H1 (cell line): ENCODE measurements at regions not wholly inside any gene's neighbourhood (a gene's known extent, or its start where the extent isn't known, plus 50 kb on each side); places are given as distances from the start of the nearest gene placed in this dataset.
A peak's percentile ranks its signal among the peaks of the same experiment; 100 is the strongest.

ENCODE experiments used
- CTCF ChIA-PET: fragments of 300-600 bp; sonication (Branson Sonifier 250); formaldehyde crosslinking; loops from one replicate; lab custom pipeline; 2021; ENCODE audit not compliant: partially characterized antibody; lab: Charles Lee
- POLR2A ChIA-PET: fragments of 300-600 bp; sonication (Branson Sonifier 250); formaldehyde crosslinking; loops from one replicate; lab custom pipeline; 2021; ENCODE audit warnings: inconsistent platforms; ENCODE audit not compliant: partially characterized antibody; lab: Charles Lee
- DNase-seq, 2 experiments: peaks; one replicate each; pipeline versions ENCODE4 v3.0.0 to v3.0.0-alpha.2; 2010 to 2022; ENCODE audit warnings: low spot score in 2 of 2, low read depth in 1 of 2, mixed read lengths in 1 of 2
- FAIRE-seq: peaks from 2 replicates; lab custom pipeline; 2011; peaks lifted over from hg19 to GRCh38; lab: Jason Lieb, UNC
- H2AFZ ChIP-seq: 2 replicates; pipeline ENCODE4 v1.8.1; 2012; ENCODE audit warnings: low read length, inconsistent platforms
- H2AK5ac ChIP-seq: 2 replicates; pipeline ENCODE4 v1.6.1; 2013; ENCODE audit warnings: low read depth, low read length
- H2BK120ac ChIP-seq: replicated peaks from 2 replicates; pipeline ENCODE3; 2013; ENCODE audit warnings: low read depth, low read length, inconsistent platforms
- H2BK12ac ChIP-seq: 2 replicates; pipeline ENCODE4 v1.6.1; 2013; ENCODE audit warnings: low read depth, low read length
- H2BK15ac ChIP-seq: 2 replicates; pipeline ENCODE4 v1.6.1; 2013; ENCODE audit warnings: low read length
- H2BK20ac ChIP-seq: 2 replicates; pipeline ENCODE4 v1.6.1; 2013; ENCODE audit warnings: low read length
- H2BK5ac ChIP-seq: 2 replicates; pipeline ENCODE4 v1.6.1; 2013; ENCODE audit warnings: low read depth, low read length
- H3K14ac ChIP-seq: 2 replicates; pipeline ENCODE4 v1.6.1; 2013; ENCODE audit warnings: inconsistent platforms; ENCODE audit not compliant: insufficient read length
- H3K18ac ChIP-seq: 2 replicates; pipeline ENCODE4 v1.6.1; 2013; ENCODE audit warnings: low read length; ENCODE audit errors: extremely low read depth
- H3K23ac ChIP-seq: 2 replicates; pipeline ENCODE4 v1.6.1; 2013; ENCODE audit warnings: inconsistent platforms; ENCODE audit not compliant: insufficient read length
- H3K23me2 ChIP-seq: 2 replicates; pipeline ENCODE4 v1.6.1; 2013; ENCODE audit warnings: low read depth, low read length
- H3K27ac ChIP-seq: 2 replicates; pipeline ENCODE4 v1.6.1; 2011; ENCODE audit warnings: low read depth, low read length, inconsistent platforms
- H3K27me3 ChIP-seq, 4 experiments: replicated peaks in 1 of 4; 1 replicate in 1 of 4; 2 replicates in 3 of 4; pipeline versions ENCODE4 v1.6.1 to v1.8.1; 2011 to 2013; ENCODE audit warnings: low read length in 3 of 4, mild to moderate bottlenecking in 3 of 4, inconsistent platforms in 2 of 4, mixed read lengths in 2 of 4, moderate library complexity in 1 of 4; ENCODE audit not compliant: control insufficient read depth in 3 of 4, insufficient read depth in 3 of 4; ENCODE audit errors: extremely low read depth in 1 of 4
- H3K36me3 ChIP-seq, 4 experiments: 2 replicates each; pipeline versions ENCODE4 v1.6.1 to v1.8.1; 2011 to 2013; ENCODE audit warnings: mild to moderate bottlenecking in 4 of 4, low read length in 3 of 4, moderate library complexity in 2 of 4, control low read depth in 1 of 4, inconsistent platforms in 1 of 4; ENCODE audit not compliant: insufficient read depth in 4 of 4, control insufficient read depth in 2 of 4
- H3K4ac ChIP-seq: replicated peaks from 2 replicates; pipeline ENCODE3; 2013; ENCODE audit warnings: low read length, low read depth, mixed read lengths, inconsistent platforms; ENCODE audit not compliant: insufficient read length
- H3K4me1 ChIP-seq, 4 experiments: replicated peaks in 1 of 4; 1 replicate in 1 of 4; 2 replicates in 3 of 4; pipeline versions ENCODE4 v1.6.1 to v1.8.1; 2011 to 2013; ENCODE audit warnings: low read length in 3 of 4, inconsistent platforms in 2 of 4, mixed read lengths in 1 of 4; ENCODE audit not compliant: insufficient read depth in 4 of 4, control insufficient read depth in 3 of 4
- H3K4me2 ChIP-seq, 2 experiments: 2 replicates each; pipeline versions ENCODE4 v1.6.1 to v1.8.1; 2011 to 2013; ENCODE audit warnings: low read depth in 2 of 2, low read length in 2 of 2, control low read depth in 1 of 2, inconsistent platforms in 1 of 2, mild to moderate bottlenecking in 1 of 2; ENCODE audit not compliant: insufficient read depth in 1 of 2
- H3K4me3 ChIP-seq, 4 experiments: fragments of 200-600, 300-600 bp in 1 of 4; sonication (generic), shearing (Covaris generic), sonication (Bioruptor Twin) in 1 of 4; 2 replicates each; pipeline versions ENCODE4 v1.5.1 to v1.8.1; 2011 to 2016; ENCODE audit warnings: low read length in 4 of 4, low read depth in 3 of 4, control low read depth in 2 of 4, inconsistent platforms in 2 of 4, mild to moderate bottlenecking in 2 of 4, mixed read lengths in 1 of 4, moderate library complexity in 1 of 4; ENCODE audit not compliant: insufficient read depth in 2 of 4; ENCODE audit errors: extremely low read depth in 1 of 4
- H3K56ac ChIP-seq: replicated peaks from 2 replicates; pipeline ENCODE3; 2013; ENCODE audit warnings: low read depth, mild to moderate bottlenecking, mixed read lengths, low read length, inconsistent platforms; ENCODE audit not compliant: insufficient read length
- H3K79me1 ChIP-seq: 2 replicates; pipeline ENCODE4 v1.6.1; 2013; ENCODE audit warnings: low read depth, low read length, control low read depth
- H3K79me2 ChIP-seq, 2 experiments: 2 replicates each; pipeline versions ENCODE4 v1.6.1 to v1.8.1; 2012 to 2013; ENCODE audit warnings: low read length in 2 of 2, mild to moderate bottlenecking in 2 of 2, inconsistent platforms in 1 of 2; ENCODE audit not compliant: insufficient read depth in 2 of 2, control insufficient read depth in 1 of 2
- H3K9ac ChIP-seq, 4 experiments: replicated peaks in 1 of 4; 1 replicate in 1 of 4; 2 replicates in 3 of 4; pipeline versions ENCODE4 v1.6.1 to v1.8.1; 2011 to 2013; ENCODE audit warnings: low read depth in 3 of 4, low read length in 3 of 4, control low read depth in 2 of 4, mild to moderate bottlenecking in 2 of 4, moderate library complexity in 2 of 4, inconsistent platforms in 1 of 4; ENCODE audit errors: extremely low read depth in 1 of 4
- H3K9me3 ChIP-seq, 2 experiments: 2 replicates each; pipeline versions ENCODE4 v1.6.1 to v1.8.1; 2012 to 2013; ENCODE audit warnings: mild to moderate bottlenecking in 2 of 2, moderate library complexity in 2 of 2, control low read depth in 1 of 2, inconsistent platforms in 1 of 2, low read depth in 1 of 2, low read length in 1 of 2, mixed read lengths in 1 of 2; ENCODE audit not compliant: insufficient read depth in 2 of 2
- H4K20me1 ChIP-seq, 2 experiments: replicated peaks in 1 of 2; 2 replicates each; pipeline versions ENCODE3 to v1.8.1; 2011 to 2013; ENCODE audit warnings: inconsistent platforms in 2 of 2, low read length in 2 of 2, mild to moderate bottlenecking in 1 of 2; ENCODE audit not compliant: insufficient read depth in 2 of 2, control insufficient read depth in 1 of 2
- H4K5ac ChIP-seq: 2 replicates; pipeline ENCODE4 v1.6.1; 2013; ENCODE audit warnings: low read length, low read depth, mixed read lengths, inconsistent platforms; ENCODE audit not compliant: insufficient read length
- H4K8ac ChIP-seq: 2 replicates; pipeline ENCODE4 v1.8.0; 2013; ENCODE audit warnings: mild to moderate bottlenecking, moderate library complexity, low read length, inconsistent platforms; ENCODE audit not compliant: insufficient read depth; ENCODE audit errors: extremely low read depth
- H4K91ac ChIP-seq: replicated peaks from 2 replicates; pipeline ENCODE3; 2013; ENCODE audit warnings: low read length, mixed read lengths, inconsistent platforms; ENCODE audit not compliant: insufficient read length
- ATF2 ChIP-seq: IDR thresholded peaks from 2 replicates; pipeline ENCODE4 v1.6.1; 2012; ENCODE audit warnings: low read length, inconsistent platforms
- BACH1 ChIP-seq: IDR thresholded peaks from 2 replicates; pipeline ENCODE4 v1.6.1; 2012; ENCODE audit warnings: low read length, improper control_type of control experiment
- BCL11A ChIP-seq, 2 experiments: IDR thresholded peaks; one replicate each; pipeline ENCODE4 v1.6.1; 2011; ENCODE audit warnings: low read depth in 2 of 2, low read length in 2 of 2, mild to moderate bottlenecking in 2 of 2
- CTBP2 ChIP-seq: IDR thresholded peaks from 2 replicates; pipeline ENCODE4 v1.7.0; 2011; ENCODE audit warnings: borderline replicate concordance, mild to moderate bottlenecking, moderate library complexity, mixed read lengths, low read length; ENCODE audit not compliant: insufficient read depth, insufficient read length
- CTCF ChIP-seq, 3 experiments: IDR thresholded peaks; 1 replicate in 2 of 3; 2 replicates in 1 of 3; pipeline versions ENCODE4 v1.5.1 to v1.6.1; 2011; ENCODE audit warnings: low read length in 3 of 3, mild to moderate bottlenecking in 3 of 3, inconsistent platforms in 2 of 3, low read depth in 1 of 3, moderate library complexity in 1 of 3; ENCODE audit not compliant: insufficient read depth in 1 of 3; ENCODE audit errors: control extremely low read depth in 1 of 3
- KDM5A ChIP-seq: fragments of 200-600 bp; IDR thresholded peaks from 2 replicates; pipeline ENCODE4 v1.7.1; 2012; ENCODE audit warnings: mild to moderate bottlenecking, low read length, inconsistent platforms, mixed read lengths
- SIRT6 ChIP-seq: IDR thresholded peaks from one replicate; pipeline ENCODE4 v1.7.1; 2012; ENCODE audit warnings: low read length, inconsistent platforms
- SP1 ChIP-seq: IDR thresholded peaks from 2 replicates; pipeline ENCODE4 v1.6.1; 2011; ENCODE audit warnings: low read depth, low read length
- TAF7 ChIP-seq: optimal IDR thresholded peaks from 2 replicates; pipeline ENCODE3; 2011; ENCODE audit warnings: low read depth, mild to moderate bottlenecking, inconsistent platforms, low read length, moderate library complexity, borderline replicate concordance
- YY1 ChIP-seq: IDR thresholded peaks from 2 replicates; pipeline ENCODE4 v1.6.1; 2011; ENCODE audit warnings: low read depth, mild to moderate bottlenecking, low read length
- WGBS, 2 experiments: shearing (Covaris generic) in 1 of 2; methylation state at CpG; one replicate each; pipeline versions ENCODE4 v1.1.6 to v1.1.7; 2013 to 2015; ENCODE audit warnings: low lambda C conversion rate in 2 of 2, mixed read lengths in 2 of 2, inconsistent platforms in 1 of 2, low coverage in 1 of 2, missing lambda C conversion rate in 1 of 2; ENCODE audit not compliant: insufficient replicate concordance in 2 of 2, insufficient coverage in 1 of 2, insufficient read length in 1 of 2; ENCODE audit errors: extremely low coverage in 1 of 2, missing lambda C conversion rate in 1 of 2; 5-methylcytosine and 5-hydroxymethylcytosine counted together

- Histone ChIP-seq H2BK12ac (no peak overlapping the region), H3K9ac (no peak overlapping the region), H3K36me3 (no peaks in the 10 kb centered on the region; a peak in 2 of 8 replicates), H3K14ac (no peak overlapping the region), H3K27me3 (peaks cover 0 to 4% (median 0%) of the 10 kb centered on the region in 4 experiments; a peak in 2 of 7 replicates), H4K5ac (no peak overlapping the region), H2BK120ac (no peak overlapping the region), H4K8ac (no peak overlapping the region), H3K4me2 (no peak overlapping the region), H4K20me1 (no peaks in the 10 kb centered on the region), H3K79me2 (no peaks in the 10 kb centered on the region), H3K23ac (no peak overlapping the region), H3K79me1 (no peaks in the 10 kb centered on the region), H2AFZ (no peak overlapping the region), H3K18ac (no peak overlapping the region), H2AK5ac (no peak overlapping the region), H3K4ac (no peak overlapping the region), H2BK15ac (peak overlapping the region; percentile 66; the same call in 1 of the 2 replicates), H2BK20ac (peak overlapping the region; percentile 55; the same call in 1 of the 2 replicates), H3K23me2 (peaks cover 2% of the 10 kb centered on the region; the same call in 1 of the 2 replicates), H2BK5ac (no peak overlapping the region), H3K56ac (no peak overlapping the region), H3K4me3 (no peak overlapping the region), H3K4me1 (peaks cover 0 to 9% (median 4%) of the 10 kb centered on the region in 4 experiments; a peak in 5 of 7 replicates), H3K27ac (no peak overlapping the region), H4K91ac (no peak overlapping the region), H3K9me3 (peaks cover 2 to 7% of the 10 kb centered on the region in 2 experiments)
- 76% methylated on average over 8 of the region's 8 CpGs; no CpG with 5 or more reads in 1 of the 2 experiments for WGBS, 2 experiments
- FAIRE-seq = no peak
- ChIA-PET POLR2A (no interaction called here), CTCF (interaction anchor here (1.0 to 1.1 kb wide), 3 partner anchors 22 to 174 kb away, joined by 3 to 4 read pairs (median 3); no protein-coding TSS in a partner anchor)
- no peak for DNase-seq
- no peak for TF ChIP-seq SP1
- no peak for TF ChIP-seq SIRT6
- no peak for TF ChIP-seq YY1
- TF ChIP-seq BCL11A (IDR thresholded peaks at IDR 0.05; ENCODE audit: low read depth in 2 of 2, low read length in 2 of 2) = no peak
- no peak for TF ChIP-seq ATF2
- no peak for TF ChIP-seq CTBP2
- no peak for TF ChIP-seq KDM5A
- no peak for TF ChIP-seq BACH1
- no peak for TF ChIP-seq TAF7
- TF ChIP-seq CTCF (IDR thresholded peaks at IDR 0.05; ENCODE audit: control extremely low read depth in 1 of 3, insufficient read depth in 1 of 3, low read depth in 1 of 3, low read length in 3 of 3) = no peak
Observed at GRCh38 chr12:113634982-113635381, 163.3 kb upstream of the LHX5 start.
